Uterus (tissue), 2 donors: ENCODE measurements at regions not wholly inside any gene's neighbourhood (a gene's known extent, or its start where the extent isn't known, plus 50 kb on each side); places are given as distances from the start of the nearest gene placed in this dataset.

Experiments used
- CTCF ChIP-seq, 4 experiments: fragments of 200-600 bp in 2 of 4; fragments of 450-650 bp in 2 of 4; sonication (generic) in 2 of 4; IDR thresholded peaks; one replicate each; pipeline ENCODE4 v1.5.1; 2016 to 2019; ENCODE audit warnings: antibody characterized with exemption in 4 of 4, mild to moderate bottlenecking in 2 of 4, moderate library complexity in 1 of 4
- POLR2A ChIP-seq, 2 donors: fragments of 450-650 bp; IDR thresholded peaks; one replicate each; pipeline ENCODE4 v1.6.1; 2016; ENCODE audit warnings: antibody characterized with exemption in 2 of 2, mild to moderate bottlenecking in 1 of 2, moderate library complexity in 1 of 2

DNA sequence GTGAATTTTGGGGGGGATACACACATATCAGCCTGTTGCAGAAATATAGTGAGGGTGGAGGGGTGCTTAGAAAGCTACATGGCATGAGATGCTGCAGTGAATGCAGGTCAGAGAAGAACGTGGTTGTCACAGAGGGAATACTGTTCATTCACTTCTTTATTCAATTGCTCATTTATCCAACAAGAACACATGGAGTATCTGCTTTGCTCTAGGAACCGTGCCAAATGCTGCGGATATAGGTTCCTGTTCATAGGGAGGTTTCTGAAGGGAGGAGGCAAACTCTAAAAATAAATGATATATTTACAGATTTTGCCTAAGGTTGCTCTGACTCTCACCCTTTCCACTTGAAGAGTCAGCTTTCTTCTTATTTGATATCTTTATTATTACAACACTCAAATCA, 444.3 kb upstream of the CLINT1 start:
- TF ChIP-seq CTCF (IDR thresholded peaks at IDR 0.05) (no peak), POLR2A (IDR thresholded peaks at IDR 0.05) (no peak)
